OCI-LY3 (cell line): ENCODE measurements at regions not wholly inside any gene's neighbourhood (a gene's known extent, or its start where the extent isn't known, plus 50 kb on each side); places are given as distances from the start of the nearest gene placed in this dataset.

Experiments used
- CTCF ChIP-seq: fragments of 200-600, 300-600 bp; sonication (generic); IDR thresholded peaks from 2 replicates; pipeline ENCODE4 v1.5.1; 2014; ENCODE audit warnings: antibody characterized with exemption, low read length, low read depth
- EZH2phosphoT487 ChIP-seq: fragments of 200-600 bp; shearing (Covaris generic); IDR thresholded peaks from 2 replicates; pipeline ENCODE4 v1.6.1; 2018; ENCODE audit warnings: antibody characterized with exemption, mixed run types, low read depth

- TF ChIP-seq CTCF (no peak), EZH2phosphoT487 (no peak)
Observed at GRCh38 chr6:19303383-19303782, 533.8 kb upstream of the ID4 start.
